GM19239 (cell line): ENCODE measurements at regions not wholly inside any gene's neighbourhood (a gene's known extent, or its start where the extent isn't known, plus 50 kb on each side); places are given as distances from the start of the nearest gene placed in this dataset.
"Not testable (repeated sequence)": the region's sequence is repeated elsewhere in the genome, so short reads cannot be mapped to it uniquely, and the experiment has no call there.

ENCODE experiments used
- DNase-seq: peaks from one replicate; pipeline ENCODE4 v3.0.0; 2011; ENCODE audit warnings: low spot score; ENCODE audit not compliant: insufficient read length
- FAIRE-seq: peaks from 2 replicates; lab custom pipeline; 2011; peaks lifted over from hg19 to GRCh38; lab: Jason Lieb, UNC

- DNase-seq (no peak), FAIRE-seq (no peak)
Observed at GRCh38 chr3:99332276-99332675, 306.1 kb upstream of the COL8A1 start.

GRCh38 chr3:99330924-99331532 lies 307.4 kb upstream of the COL8A1 start:
- DNase-seq (no peak), FAIRE-seq (no peak)

- FAIRE-seq (no peak), DNase-seq (no peak)
Observed at GRCh38 chr3:99330281-99330680, 308.1 kb upstream of the COL8A1 start.

- DNase-seq (no peak), FAIRE-seq (no peak)
Observed at GRCh38 chr3:99325402-99325801, 313.0 kb upstream of the COL8A1 start.

- FAIRE-seq, result no peak
Observed at GRCh38 chr3:99324636-99325203, 313.7 kb upstream of the COL8A1 start.

GRCh38 chr3:99323940-99324339 lies 314.5 kb upstream of the COL8A1 start:
- FAIRE-seq (no peak), DNase-seq (no peak)

More at GRCh38 chr3:99324636-99325203, 313.7 kb upstream of the COL8A1 start:
- no peak for DNase-seq

- DNase-seq (no peak), FAIRE-seq (no peak)
Observed at GRCh38 chr3:99322551-99322950, 315.8 kb upstream of the COL8A1 start.

- FAIRE-seq (no peak), DNase-seq (no peak)
Observed at GRCh38 chr3:99321261-99321660, 317.1 kb upstream of the COL8A1 start.

- DNase-seq (no peak), FAIRE-seq (no peak)
Observed at GRCh38 chr3:99319961-99320360, 318.4 kb upstream of the COL8A1 start.

GRCh38 chr3:99319450-99319849 lies 318.9 kb upstream of the COL8A1 start:
- no peak for FAIRE-seq

GRCh38 chr3:99317201-99317600 lies 321.2 kb upstream of the COL8A1 start:
- no peak for DNase-seq
- no peak for FAIRE-seq

More at GRCh38 chr3:99319450-99319849, 318.9 kb upstream of the COL8A1 start:
- DNase-seq, result no peak

- DNase-seq (no peak), FAIRE-seq (no peak)
Observed at GRCh38 chr3:99315896-99316295, 322.5 kb upstream of the COL8A1 start.

- no peak for FAIRE-seq
- no peak for DNase-seq
Observed at GRCh38 chr3:99313485-99313884, 324.9 kb upstream of the COL8A1 start.

- FAIRE-seq, result no peak
- DNase-seq, result no peak
Observed at GRCh38 chr3:99298661-99299060, 339.7 kb upstream of the COL8A1 start.

- FAIRE-seq (no peak), DNase-seq (no peak)
Observed at GRCh38 chr3:99295836-99296235, 342.6 kb upstream of the COL8A1 start.

GRCh38 chr3:99294092-99294491 lies 344.3 kb upstream of the COL8A1 start:
- not testable (repeated sequence) for FAIRE-seq, DNase-seq

- no peak for FAIRE-seq
Observed at GRCh38 chr3:99287876-99288275, 350.5 kb upstream of the COL8A1 start.

GRCh38 chr3:99286266-99286845 lies 352.0 kb upstream of the COL8A1 start:
- no peak for DNase-seq
- no peak for FAIRE-seq

More at GRCh38 chr3:99287876-99288275, 350.5 kb upstream of the COL8A1 start:
- no peak for DNase-seq

- DNase-seq (no peak), FAIRE-seq (no peak)
Observed at GRCh38 chr3:99269606-99270351, 368.3 kb upstream of the DCBLD2 start.

- FAIRE-seq, result no peak
- DNase-seq, result no peak
Observed at GRCh38 chr3:99256788-99257187, 355.3 kb upstream of the DCBLD2 start.

- DNase-seq, result no peak
- no peak for FAIRE-seq
Observed at GRCh38 chr3:99253963-99254355, 352.5 kb upstream of the DCBLD2 start.
